Fibroblast of villous mesenchyme (primary cell): ENCODE measurements at regions not wholly inside any gene's neighbourhood (a gene's known extent, or its start where the extent isn't known, plus 50 kb on each side); places are given as distances from the start of the nearest gene placed in this dataset.
A peak's percentile ranks its signal among the peaks of the same experiment; 100 is the strongest.

Source experiments
- DNase-seq: peaks from one replicate; pipeline ENCODE4 v3.0.0-alpha.2; 2010; ENCODE audit warnings: low read depth
- H3K4me3 ChIP-seq: 2 replicates; pipeline ENCODE4 v1.5.1; 2011; ENCODE audit warnings: low read depth, mild to moderate bottlenecking, low read length
- TF ChIP-seq, protein P1 (sequence below): IDR thresholded peaks from 2 replicates; pipeline ENCODE4 v1.5.1; 2012; ENCODE audit warnings: low read depth, mild to moderate bottlenecking, low read length; ENCODE audit not compliant: insufficient read depth

GRCh38 chr13:73351730-73352129 is 292.9 kb downstream of the KLF5 start:
- TF ChIP-seq, protein P1, sequence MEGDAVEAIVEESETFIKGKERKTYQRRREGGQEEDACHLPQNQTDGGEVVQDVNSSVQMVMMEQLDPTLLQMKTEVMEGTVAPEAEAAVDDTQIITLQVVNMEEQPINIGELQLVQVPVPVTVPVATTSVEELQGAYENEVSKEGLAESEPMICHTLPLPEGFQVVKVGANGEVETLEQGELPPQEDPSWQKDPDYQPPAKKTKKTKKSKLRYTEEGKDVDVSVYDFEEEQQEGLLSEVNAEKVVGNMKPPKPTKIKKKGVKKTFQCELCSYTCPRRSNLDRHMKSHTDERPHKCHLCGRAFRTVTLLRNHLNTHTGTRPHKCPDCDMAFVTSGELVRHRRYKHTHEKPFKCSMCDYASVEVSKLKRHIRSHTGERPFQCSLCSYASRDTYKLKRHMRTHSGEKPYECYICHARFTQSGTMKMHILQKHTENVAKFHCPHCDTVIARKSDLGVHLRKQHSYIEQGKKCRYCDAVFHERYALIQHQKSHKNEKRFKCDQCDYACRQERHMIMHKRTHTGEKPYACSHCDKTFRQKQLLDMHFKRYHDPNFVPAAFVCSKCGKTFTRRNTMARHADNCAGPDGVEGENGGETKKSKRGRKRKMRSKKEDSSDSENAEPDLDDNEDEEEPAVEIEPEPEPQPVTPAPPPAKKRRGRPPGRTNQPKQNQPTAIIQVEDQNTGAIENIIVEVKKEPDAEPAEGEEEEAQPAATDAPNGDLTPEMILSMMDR = no peak
- no peak for DNase-seq
- H3K4me3 ChIP-seq = no peak overlapping the region

- no peak overlapping the region for H3K4me3 ChIP-seq
- peak; percentile 38 for DNase-seq
- TF ChIP-seq, protein P1 = no peak
These were observed 282.9 kb downstream of the KLF5 start for GRCh38 chr13:73341748-73342147.

DNA sequence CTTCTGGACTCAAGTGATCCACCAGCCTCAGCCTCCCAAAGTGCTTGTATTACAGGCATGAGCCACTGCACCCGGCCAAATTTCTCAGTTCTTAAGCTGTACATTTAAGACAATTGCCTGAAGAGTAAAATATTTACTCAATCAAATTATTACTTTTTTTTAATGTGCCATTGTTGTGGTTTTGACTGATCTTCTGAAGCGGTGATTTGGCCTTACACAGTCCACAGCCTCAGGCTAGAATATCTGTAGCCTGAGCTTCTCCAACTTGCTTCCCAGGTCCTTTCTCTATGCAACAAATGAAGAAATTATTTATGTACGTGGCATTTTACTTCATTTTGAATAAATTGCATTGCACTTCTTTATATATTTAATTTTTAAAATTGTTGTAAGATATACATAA is 281.3 kb downstream of the KLF5 start:
- no peak for DNase-seq
- TF ChIP-seq, protein P1 = no peak
- no peak overlapping the region for H3K4me3 ChIP-seq

DNA sequence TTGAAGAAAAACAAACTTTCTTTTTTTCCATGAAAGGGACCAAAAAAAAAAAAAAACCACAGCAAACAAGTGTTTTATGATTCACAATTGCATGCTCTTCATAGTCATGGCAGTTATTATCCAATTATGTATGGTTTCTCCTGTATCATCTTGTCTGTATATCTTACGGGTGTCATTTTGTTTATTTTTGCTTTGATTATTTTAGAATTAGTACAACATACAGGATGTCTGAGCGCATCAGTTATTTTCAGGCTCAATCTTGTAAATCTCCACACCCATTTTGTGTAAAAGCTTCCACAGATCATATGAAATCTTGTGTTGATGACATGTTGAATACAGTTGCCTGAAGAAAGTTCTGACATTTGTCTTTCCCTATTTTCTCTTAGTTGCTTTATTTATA is 280.3 kb downstream of the KLF5 start:
- no peak overlapping the region for H3K4me3 ChIP-seq
- no peak for DNase-seq
- TF ChIP-seq, protein P1 = no peak

GRCh38 chr13:73338389-73338788 is 279.6 kb downstream of the KLF5 start:
- DNase-seq = peak; percentile 8
- TF ChIP-seq, protein P1 = no peak
- no peak overlapping the region for H3K4me3 ChIP-seq

DNA sequence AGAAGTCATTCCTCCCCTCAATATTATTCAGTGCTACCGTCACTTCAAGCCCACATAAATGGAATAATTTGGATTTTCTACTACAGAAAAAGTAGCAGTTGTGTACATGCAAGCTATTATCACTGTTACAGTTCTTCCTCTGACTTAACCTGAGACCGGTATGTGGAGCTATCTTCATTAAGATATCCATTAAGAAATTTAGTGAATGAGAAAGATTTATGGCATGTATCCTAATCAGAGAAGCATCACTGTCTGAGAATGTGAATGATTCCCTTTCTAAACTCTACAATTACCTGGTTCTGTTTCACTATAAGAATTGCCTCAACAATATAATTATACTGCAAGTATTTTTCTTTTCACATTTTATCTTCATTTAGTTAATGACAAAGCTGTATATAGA is 278.7 kb downstream of the KLF5 start:
- DNase-seq = no peak
- TF ChIP-seq, protein P1 = no peak

DNA sequence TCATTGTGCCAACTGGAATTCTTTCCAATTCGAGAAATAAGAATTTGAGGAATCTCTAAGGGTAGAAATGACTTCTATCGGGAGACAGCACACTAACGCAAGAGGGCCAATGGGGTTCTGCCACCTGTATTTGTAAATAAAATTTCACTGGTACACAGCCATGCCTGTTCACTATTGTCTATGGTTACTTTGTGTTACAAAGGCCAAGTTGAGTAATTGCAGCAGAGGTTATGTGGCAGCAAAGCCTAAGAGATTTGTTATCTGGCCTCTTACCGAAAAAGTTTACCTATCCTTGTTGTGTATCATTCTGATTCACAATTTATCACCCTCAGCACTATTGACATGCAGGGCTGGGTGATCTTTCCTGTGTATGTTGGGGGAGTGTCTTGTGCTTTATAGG is 278.0 kb downstream of the KLF5 start:
- TF ChIP-seq, protein P1 = no peak
- DNase-seq = no peak
- H3K4me3 ChIP-seq = no peak overlapping the region

More for the DNA sequence above, 278.7 kb downstream of the KLF5 start:
- H3K4me3 ChIP-seq = no peak overlapping the region
